ENCODE measurements at regions not wholly inside any gene's neighbourhood (a gene's known extent, or its start where the extent isn't known, plus 50 kb on each side); places are given as distances from the start of the nearest gene placed in this dataset.

- Histone ChIP-seq H3K27ac (ENCODE audit: low read depth, low read length) (no peak overlapping the region), H3K36me3 (ENCODE audit: control insufficient read depth, insufficient read depth, low read length) (no peaks in the 10 kb centered on the region), H3K9ac (ENCODE audit: extremely low read depth, low read length, poor library complexity, severe bottlenecking) (no peak overlapping the region), H3K9me3 (ENCODE audit: control insufficient read depth, low read length) (no peaks in the 10 kb centered on the region), H3K4me1 (ENCODE audit: control insufficient read depth, insufficient read depth, low read length) (no peaks in the 10 kb centered on the region), H3K4me3 (ENCODE audit: low read length) (no peak overlapping the region), H3K27me3 (ENCODE audit: control insufficient read depth, insufficient read depth, low read length, poor library complexity, severe bottlenecking) (no peaks in the 10 kb centered on the region)
- Mint-ChIP-seq H3K4me1 (no peaks in the 10 kb centered on the region), H3K36me3 (ENCODE audit: low read depth) (no peaks in the 10 kb centered on the region), H3K27ac (no peak overlapping the region), H3K27me3 (ENCODE audit: insufficient read depth) (no peaks in the 10 kb centered on the region), H3K4me3 (no peak overlapping the region), H3K9me3 (no peaks in the 10 kb centered on the region)
- WGBS, 2 experiments (ENCODE audit: insufficient coverage in 1 of 2, insufficient read length in 1 of 2): 92 to 96% methylated on average over 3 to 6 of the region's 6 CpGs
- no peak for DNase-seq
- no peak for TF ChIP-seq CTCF (conservative IDR thresholded peaks at IDR 0.05)
These were observed 247.0 kb downstream of the IRX1 start for GRCh38 chr5:3842591-3842990.

- no peaks in the 10 kb centered on the region for H3K4me1 ChIP-seq (ENCODE audit: control insufficient read depth, insufficient read depth, low read length)
- H3K9ac ChIP-seq (ENCODE audit: extremely low read depth, low read length, poor library complexity, severe bottlenecking): no peak overlapping the region
- H3K36me3 ChIP-seq (ENCODE audit: control insufficient read depth, insufficient read depth, low read length): no peaks in the 10 kb centered on the region
- Mint-ChIP-seq H3K27me3 (ENCODE audit: insufficient read depth) (no peaks in the 10 kb centered on the region), H3K27ac (no peak overlapping the region), H3K9me3 (no peaks in the 10 kb centered on the region), H3K4me3 (no peak overlapping the region), H3K36me3 (ENCODE audit: low read depth) (no peaks in the 10 kb centered on the region), H3K4me1 (no peaks in the 10 kb centered on the region)
- H3K9me3 ChIP-seq (ENCODE audit: control insufficient read depth, low read length): no peaks in the 10 kb centered on the region
- no peak for DNase-seq
- H3K27me3 ChIP-seq (ENCODE audit: control insufficient read depth, insufficient read depth, low read length, poor library complexity, severe bottlenecking): no peaks in the 10 kb centered on the region
- H3K27ac ChIP-seq (ENCODE audit: low read depth, low read length): peak overlapping the region; percentile 2
- 84 to 94% methylated on average over 5 to 6 of the region's 6 CpGs for WGBS, 2 experiments (ENCODE audit: insufficient coverage in 1 of 2, insufficient read length in 1 of 2)
- no peak overlapping the region for H3K4me3 ChIP-seq (ENCODE audit: low read length)
- no peak for TF ChIP-seq CTCF (conservative IDR thresholded peaks at IDR 0.05)
These were observed 248.1 kb downstream of the IRX1 start for GRCh38 chr5:3843706-3844105.

GRCh38 chr5:3844266-3844665, 248.6 kb downstream of the IRX1 start:
- Histone ChIP-seq H3K4me3 (ENCODE audit: low read length) (no peak overlapping the region), H3K27me3 (ENCODE audit: control insufficient read depth, insufficient read depth, low read length, poor library complexity, severe bottlenecking) (no peaks in the 10 kb centered on the region), H3K4me1 (ENCODE audit: control insufficient read depth, insufficient read depth, low read length) (no peaks in the 10 kb centered on the region), H3K9ac (ENCODE audit: extremely low read depth, low read length, poor library complexity, severe bottlenecking) (no peak overlapping the region), H3K36me3 (ENCODE audit: control insufficient read depth, insufficient read depth, low read length) (no peaks in the 10 kb centered on the region), H3K9me3 (ENCODE audit: control insufficient read depth, low read length) (no peaks in the 10 kb centered on the region), H3K27ac (ENCODE audit: low read depth, low read length) (no peak overlapping the region)
- no peak overlapping the region for H3K27ac Mint-ChIP-seq
- no peaks in the 10 kb centered on the region for H3K9me3 Mint-ChIP-seq
- no peaks in the 10 kb centered on the region for H3K36me3 Mint-ChIP-seq (ENCODE audit: low read depth)
- H3K27me3 Mint-ChIP-seq (ENCODE audit: insufficient read depth): no peaks in the 10 kb centered on the region
- WGBS, 2 experiments (ENCODE audit: insufficient coverage in 1 of 2, insufficient read length in 1 of 2): 89% methylated on average over 5 to 7 of the region's 7 CpGs
- H3K4me3 Mint-ChIP-seq: no peak overlapping the region
- no peaks in the 10 kb centered on the region for H3K4me1 Mint-ChIP-seq
- no peak for TF ChIP-seq CTCF (conservative IDR thresholded peaks at IDR 0.05)
- no peak for DNase-seq

Measured in endodermal cell (in vitro differentiated cells).